Nephron (organoid): ENCODE measurements at regions not wholly inside any gene's neighbourhood (a gene's known extent, or its start where the extent isn't known, plus 50 kb on each side); places are given as distances from the start of the nearest gene placed in this dataset.

Source experiments
- H3K27ac Mint-ChIP-seq, 3 experiments: 2 replicates each; pipeline ENCODE4 v1.8.0; 2020; ENCODE audit warnings: mixed read lengths in 3 of 3, mild to moderate bottlenecking in 2 of 3, moderate library complexity in 1 of 3
- H3K27me3 Mint-ChIP-seq: 2 replicates; pipeline ENCODE4 v1.8.0; 2021; ENCODE audit warnings: low read depth, mild to moderate bottlenecking, moderate library complexity, mixed read lengths
- H3K36me3 Mint-ChIP-seq: 2 replicates; pipeline ENCODE4 v1.8.0; 2020; ENCODE audit warnings: low read depth, mixed read lengths
- H3K4me1 Mint-ChIP-seq: 2 replicates; pipeline ENCODE4 v1.8.0; 2020; ENCODE audit warnings: mixed read lengths
- H3K4me3 Mint-ChIP-seq, 3 experiments: 2 replicates each; pipeline ENCODE4 v1.8.0; 2020; ENCODE audit warnings: mild to moderate bottlenecking in 3 of 3, mixed read lengths in 3 of 3, moderate library complexity in 2 of 3
- H3K9me3 Mint-ChIP-seq: 2 replicates; pipeline ENCODE4 v1.8.0; 2020; ENCODE audit warnings: mixed read lengths
- TF ChIP-seq, protein P1 (sequence below), 3 experiments: fragments of 200-600 bp; sonication (generic); IDR thresholded peaks; one replicate each; pipeline ENCODE4 v1.5.0; 2021; ENCODE audit warnings: antibody characterized with exemption in 3 of 3; ENCODE audit not compliant: unreplicated experiment in 3 of 3

DNA sequence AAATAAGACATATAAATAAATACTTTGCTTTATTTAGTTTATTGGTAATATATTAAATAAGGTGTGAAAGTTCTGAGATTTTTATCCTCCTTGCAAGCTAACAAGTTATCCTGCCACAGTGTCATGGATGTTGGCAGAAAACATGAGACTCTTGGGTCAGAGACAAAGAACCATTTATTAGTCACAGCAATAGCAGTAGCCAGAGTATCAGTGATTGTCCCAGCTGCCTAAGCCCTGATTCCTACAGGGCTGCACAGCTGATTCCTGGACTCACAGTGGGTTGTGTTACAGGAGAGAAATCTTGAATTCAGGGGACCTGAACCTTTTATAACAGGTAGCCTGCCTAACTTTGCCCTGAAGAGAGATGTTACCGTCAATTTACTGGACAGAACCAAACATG is 304.5 kb upstream of the ZNF608 start:
- TF ChIP-seq, protein P1, sequence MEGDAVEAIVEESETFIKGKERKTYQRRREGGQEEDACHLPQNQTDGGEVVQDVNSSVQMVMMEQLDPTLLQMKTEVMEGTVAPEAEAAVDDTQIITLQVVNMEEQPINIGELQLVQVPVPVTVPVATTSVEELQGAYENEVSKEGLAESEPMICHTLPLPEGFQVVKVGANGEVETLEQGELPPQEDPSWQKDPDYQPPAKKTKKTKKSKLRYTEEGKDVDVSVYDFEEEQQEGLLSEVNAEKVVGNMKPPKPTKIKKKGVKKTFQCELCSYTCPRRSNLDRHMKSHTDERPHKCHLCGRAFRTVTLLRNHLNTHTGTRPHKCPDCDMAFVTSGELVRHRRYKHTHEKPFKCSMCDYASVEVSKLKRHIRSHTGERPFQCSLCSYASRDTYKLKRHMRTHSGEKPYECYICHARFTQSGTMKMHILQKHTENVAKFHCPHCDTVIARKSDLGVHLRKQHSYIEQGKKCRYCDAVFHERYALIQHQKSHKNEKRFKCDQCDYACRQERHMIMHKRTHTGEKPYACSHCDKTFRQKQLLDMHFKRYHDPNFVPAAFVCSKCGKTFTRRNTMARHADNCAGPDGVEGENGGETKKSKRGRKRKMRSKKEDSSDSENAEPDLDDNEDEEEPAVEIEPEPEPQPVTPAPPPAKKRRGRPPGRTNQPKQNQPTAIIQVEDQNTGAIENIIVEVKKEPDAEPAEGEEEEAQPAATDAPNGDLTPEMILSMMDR (IDR thresholded peaks at IDR 0.05; ENCODE audit: unreplicated experiment in 3 of 3), result no peak
- H3K4me3 Mint-ChIP-seq, result no peak overlapping the region
- no peaks in the 10 kb centered on the region for H3K36me3 Mint-ChIP-seq
- H3K4me1 Mint-ChIP-seq, result peaks cover 26% of the 10 kb centered on the region
- H3K27me3 Mint-ChIP-seq, result peaks cover 11% of the 10 kb centered on the region
- H3K27ac Mint-ChIP-seq, result no peak overlapping the region
- no peaks in the 10 kb centered on the region for H3K9me3 Mint-ChIP-seq

DNA sequence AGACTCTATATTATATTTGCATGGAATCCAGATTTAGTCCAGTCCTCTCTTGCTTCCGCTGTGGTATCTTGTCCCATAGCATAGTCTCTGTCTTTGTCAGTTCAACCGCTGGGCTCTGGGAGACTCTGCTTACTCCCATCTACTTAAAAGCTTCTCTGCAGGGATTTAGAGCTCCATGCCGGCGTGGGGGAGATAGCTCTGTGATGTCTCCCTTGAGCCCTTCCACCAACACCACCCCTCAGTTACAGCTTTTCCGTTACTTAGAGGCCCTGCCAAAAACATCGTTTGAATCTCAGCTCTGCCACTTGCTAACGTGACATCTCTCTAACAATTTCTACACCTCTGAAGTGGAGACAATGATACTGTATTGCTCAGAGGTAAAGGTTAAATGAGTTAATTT is 306.1 kb upstream of the ZNF608 start:
- H3K9me3 Mint-ChIP-seq, result no peaks in the 10 kb centered on the region
- H3K27me3 Mint-ChIP-seq, result peaks cover 5% of the 10 kb centered on the region
- TF ChIP-seq, protein P1 (IDR thresholded peaks at IDR 0.05; ENCODE audit: unreplicated experiment in 3 of 3), result no peak
- H3K4me3 Mint-ChIP-seq, result no peak overlapping the region
- H3K27ac Mint-ChIP-seq, result peak overlapping the region in 2 of 3 experiments; percentile 51 to 66
- H3K4me1 Mint-ChIP-seq, result peaks cover 33% of the 10 kb centered on the region
- no peaks in the 10 kb centered on the region for H3K36me3 Mint-ChIP-seq

DNA sequence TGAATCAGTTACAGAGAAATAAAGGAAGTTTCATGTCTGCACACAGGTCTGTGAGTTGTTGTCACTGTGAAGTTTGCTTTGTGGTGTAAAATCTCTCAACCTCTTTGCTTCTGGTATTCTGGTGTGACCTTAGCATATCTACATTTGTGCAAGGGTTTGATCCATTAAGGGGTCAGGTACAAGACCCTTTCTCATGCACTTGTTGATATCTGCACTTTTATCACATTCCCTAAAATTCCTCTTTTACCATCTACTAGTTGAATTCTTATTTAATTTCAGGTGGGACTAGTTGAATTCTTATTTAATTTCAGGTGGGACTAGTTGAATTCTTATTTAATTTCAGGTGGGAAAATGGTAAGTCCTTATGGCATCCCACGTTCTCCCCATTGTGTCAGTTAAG is 306.7 kb upstream of the ZNF608 start:
- H3K27ac Mint-ChIP-seq, result peak overlapping the region in 1 of 3 experiments; percentile 51
- H3K27me3 Mint-ChIP-seq, result peaks cover 5% of the 10 kb centered on the region
- no peak overlapping the region for H3K4me3 Mint-ChIP-seq
- no peaks in the 10 kb centered on the region for H3K9me3 Mint-ChIP-seq
- peaks cover 33% of the 10 kb centered on the region for H3K4me1 Mint-ChIP-seq
- no peaks in the 10 kb centered on the region for H3K36me3 Mint-ChIP-seq
- TF ChIP-seq, protein P1 (IDR thresholded peaks at IDR 0.05; ENCODE audit: unreplicated experiment in 3 of 3), result no peak

DNA sequence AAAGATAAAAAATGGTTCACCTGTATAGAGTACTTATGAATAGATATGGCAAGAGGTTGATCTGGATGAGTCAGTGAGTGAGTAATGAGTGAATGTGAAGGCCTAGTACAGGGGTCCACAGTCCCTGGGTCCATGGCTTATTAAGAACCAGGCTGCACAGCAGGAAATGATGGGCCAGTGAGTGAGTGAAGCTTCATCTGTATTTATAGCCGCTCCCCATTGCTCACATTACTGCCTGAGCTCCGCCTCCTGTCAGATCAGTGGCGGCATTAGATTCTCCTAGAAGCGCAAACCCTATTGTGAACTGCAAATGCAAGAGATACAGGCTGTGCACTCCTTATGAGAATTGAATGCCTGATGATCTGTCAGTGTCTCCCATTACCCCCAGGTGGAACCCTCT is 307.7 kb upstream of the ZNF608 start:
- peaks cover 41% of the 10 kb centered on the region for H3K4me1 Mint-ChIP-seq

DNA sequence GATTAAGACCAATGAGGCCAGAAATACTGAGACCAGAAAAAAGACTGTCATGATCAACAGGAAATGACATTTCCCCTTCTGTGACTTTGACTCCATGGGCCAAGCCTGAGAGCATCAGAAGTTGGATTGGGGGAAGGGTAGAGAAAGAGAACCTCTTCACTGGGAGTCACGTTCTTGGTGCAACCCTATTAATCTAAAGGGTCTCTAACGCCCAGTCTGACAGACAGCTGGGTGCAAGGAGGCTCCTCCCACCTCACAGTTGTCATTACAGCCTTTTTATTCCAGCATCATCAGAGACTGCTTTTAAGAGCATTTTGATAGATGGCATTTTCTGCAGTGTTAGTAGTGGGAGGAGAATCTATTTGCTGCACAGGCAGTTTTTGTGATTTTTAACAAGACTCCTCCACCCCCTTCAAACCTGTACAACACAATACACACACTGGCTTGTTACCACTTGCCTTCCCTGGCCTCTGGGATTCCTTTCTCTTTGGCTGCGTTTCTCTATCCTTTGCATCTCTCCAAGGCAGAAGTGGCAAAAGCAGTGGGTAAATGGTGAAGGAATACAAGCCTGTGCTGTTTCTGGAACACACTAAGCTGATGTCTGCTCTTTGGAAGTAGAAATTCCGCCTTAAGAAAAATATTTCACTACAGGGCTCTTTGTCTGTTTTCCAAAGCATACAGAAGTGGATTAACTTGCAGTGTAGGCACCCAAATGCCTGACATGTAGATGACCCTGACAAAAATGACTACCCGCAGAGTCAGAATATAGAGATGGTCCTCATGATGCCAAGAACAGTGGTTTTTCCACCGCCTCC is 310.4 kb upstream of the ZNF608 start:
- H3K27me3 Mint-ChIP-seq, result peaks cover 5% of the 10 kb centered on the region
- peak overlapping the region in 1 of 3 experiments; percentile 18 for H3K4me3 Mint-ChIP-seq
- H3K4me1 Mint-ChIP-seq, result peaks cover 50% of the 10 kb centered on the region
- no peaks in the 10 kb centered on the region for H3K36me3 Mint-ChIP-seq
- peak overlapping the region; percentile 80 to 90 (median 90) for H3K27ac Mint-ChIP-seq
- TF ChIP-seq, protein P1 (IDR thresholded peaks at IDR 0.05; ENCODE audit: unreplicated experiment in 3 of 3), result no peak
- peaks cover 2% of the 10 kb centered on the region for H3K9me3 Mint-ChIP-seq

More for the DNA sequence above, 307.7 kb upstream of the ZNF608 start:
- Mint-ChIP-seq H3K27ac (no peak overlapping the region), H3K4me3 (no peak overlapping the region), H3K27me3 (peaks cover 5% of the 10 kb centered on the region), H3K9me3 (no peaks in the 10 kb centered on the region), H3K36me3 (no peaks in the 10 kb centered on the region)
- TF ChIP-seq, protein P1 (IDR thresholded peaks at IDR 0.05; ENCODE audit: unreplicated experiment in 3 of 3), result no peak
